Upper lobe of left lung (tissue), 6 donors: ENCODE measurements at regions not wholly inside any gene's neighbourhood (a gene's known extent, or its start where the extent isn't known, plus 50 kb on each side); places are given as distances from the start of the nearest gene placed in this dataset.
"Not testable (repeated sequence)": the region's sequence is repeated elsewhere in the genome, so short reads cannot be mapped to it uniquely, and the experiment has no call there.

Experiments
- ATAC-seq, 2 donors: fragments of 200-7000 bp; cut with Tn5 transposase; one replicate each; pipeline ENCODE4 v1.9.1; 2022; ENCODE audit warnings: mild to moderate bottlenecking in 2 of 2, moderate library complexity in 2 of 2; ENCODE audit not compliant: low FRiP score in 2 of 2
- DNase-seq, 2 donors: peaks; one replicate each; pipeline ENCODE4 v3.0.0-alpha.2; 2019 to 2020
- H3K27ac ChIP-seq, 4 donors: fragments of 200-600 bp; sonication (generic); one replicate each; pipeline ENCODE4 v1.5.1; 2016 to 2019
- H3K27me3 ChIP-seq, 4 donors: fragments of 200-600 bp; sonication (generic); one replicate each; pipeline ENCODE4 v1.5.1; 2017 to 2019
- H3K36me3 ChIP-seq, 4 donors: fragments of 200-600 bp; sonication (generic); one replicate each; pipeline ENCODE4 v1.5.1; 2016 to 2019
- H3K4me1 ChIP-seq, 4 donors: fragments of 200-600 bp; sonication (generic); one replicate each; pipeline ENCODE4 v1.5.1; 2018 to 2019
- H3K4me3 ChIP-seq, 4 donors: fragments of 200-600 bp; sonication (generic); one replicate each; pipeline ENCODE4 v1.5.1; 2017 to 2019; ENCODE audit warnings: mild to moderate bottlenecking in 2 of 4, moderate library complexity in 1 of 4
- H3K9me3 ChIP-seq, 4 donors: fragments of 200-600 bp; sonication (generic); one replicate each; pipeline ENCODE4 v1.5.1; 2018 to 2019
- EP300 ChIP-seq, 4 donors: sonication (generic); formaldehyde crosslinking; IDR thresholded peaks; one replicate each; pipeline ENCODE4 v1.5.1; 2017; ENCODE audit warnings: antibody characterized with exemption in 4 of 4, control low read depth in 2 of 4
- POLR2A ChIP-seq, 4 donors: fragments of 450-650 bp; IDR thresholded peaks; one replicate each; pipeline ENCODE4 v1.5.1; 2016 to 2017; ENCODE audit warnings: antibody characterized with exemption in 4 of 4, mild to moderate bottlenecking in 2 of 4
- POLR2AphosphoS5 ChIP-seq, 2 donors: sonication (generic); formaldehyde crosslinking; IDR thresholded peaks; one replicate each; pipeline ENCODE4 v1.5.1; 2017; ENCODE audit warnings: antibody characterized with exemption in 2 of 2
- WGBS, 2 donors: methylation state at CpG; one replicate each; pipeline ENCODE4 v1.1.5; 2017 to 2018; 5-methylcytosine and 5-hydroxymethylcytosine counted together
- TF ChIP-seq, protein P1 (sequence below), 6 experiments: fragments of 450-650 bp in 4 of 6; fragments of 200-600 bp in 2 of 6; sonication (generic) in 2 of 6; IDR thresholded peaks; one replicate each; pipeline ENCODE4 v1.5.1; 2016 to 2019; ENCODE audit warnings: antibody characterized with exemption in 6 of 6
- donor health status: DM: no; HTN: no; CAD: no; lungs with moderate emphysema.
- donor health status: DM: no; HTN: yes; CAD: no; lungs with severe emphysema.

DNA sequence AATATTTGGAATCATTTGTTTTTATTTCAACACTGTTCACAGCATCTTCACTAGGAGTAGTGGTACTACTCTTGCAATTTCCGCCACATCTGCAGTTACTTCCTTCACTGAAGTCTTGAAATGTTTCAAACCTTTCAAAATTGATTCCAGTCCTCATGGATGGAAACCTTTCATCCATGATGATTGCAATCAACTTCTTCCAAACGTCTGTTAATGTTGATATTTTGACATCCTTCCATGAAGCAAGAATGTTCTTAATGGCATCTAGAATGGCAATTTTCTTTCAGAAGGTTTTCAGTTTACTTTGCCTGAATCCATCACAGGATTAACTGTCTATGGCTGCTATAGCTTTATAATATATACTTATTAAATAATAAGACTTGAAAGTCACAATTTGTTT is 736.8 kb upstream of the CA10 start:
- no peaks in the 10 kb centered on the region for H3K27me3 ChIP-seq
- H3K27ac ChIP-seq: no peak overlapping the region
- H3K4me1 ChIP-seq: no peaks in the 10 kb centered on the region
- TF ChIP-seq EP300 (IDR thresholded peaks at IDR 0.05): no peak
- no peak for TF ChIP-seq POLR2A (IDR thresholded peaks at IDR 0.05)
- TF ChIP-seq, protein P1, sequence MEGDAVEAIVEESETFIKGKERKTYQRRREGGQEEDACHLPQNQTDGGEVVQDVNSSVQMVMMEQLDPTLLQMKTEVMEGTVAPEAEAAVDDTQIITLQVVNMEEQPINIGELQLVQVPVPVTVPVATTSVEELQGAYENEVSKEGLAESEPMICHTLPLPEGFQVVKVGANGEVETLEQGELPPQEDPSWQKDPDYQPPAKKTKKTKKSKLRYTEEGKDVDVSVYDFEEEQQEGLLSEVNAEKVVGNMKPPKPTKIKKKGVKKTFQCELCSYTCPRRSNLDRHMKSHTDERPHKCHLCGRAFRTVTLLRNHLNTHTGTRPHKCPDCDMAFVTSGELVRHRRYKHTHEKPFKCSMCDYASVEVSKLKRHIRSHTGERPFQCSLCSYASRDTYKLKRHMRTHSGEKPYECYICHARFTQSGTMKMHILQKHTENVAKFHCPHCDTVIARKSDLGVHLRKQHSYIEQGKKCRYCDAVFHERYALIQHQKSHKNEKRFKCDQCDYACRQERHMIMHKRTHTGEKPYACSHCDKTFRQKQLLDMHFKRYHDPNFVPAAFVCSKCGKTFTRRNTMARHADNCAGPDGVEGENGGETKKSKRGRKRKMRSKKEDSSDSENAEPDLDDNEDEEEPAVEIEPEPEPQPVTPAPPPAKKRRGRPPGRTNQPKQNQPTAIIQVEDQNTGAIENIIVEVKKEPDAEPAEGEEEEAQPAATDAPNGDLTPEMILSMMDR (IDR thresholded peaks at IDR 0.05): no peak
- no peak for TF ChIP-seq POLR2AphosphoS5 (IDR thresholded peaks at IDR 0.05)
- no peak for ATAC-seq
- 61 to 76% methylated on average over 2 of the region's 2 CpGs for WGBS, 2 donors
- H3K36me3 ChIP-seq: no peaks in the 10 kb centered on the region
- no peaks in the 10 kb centered on the region for H3K9me3 ChIP-seq
- DNase-seq: no peak
- H3K4me3 ChIP-seq: no peak overlapping the region

DNA sequence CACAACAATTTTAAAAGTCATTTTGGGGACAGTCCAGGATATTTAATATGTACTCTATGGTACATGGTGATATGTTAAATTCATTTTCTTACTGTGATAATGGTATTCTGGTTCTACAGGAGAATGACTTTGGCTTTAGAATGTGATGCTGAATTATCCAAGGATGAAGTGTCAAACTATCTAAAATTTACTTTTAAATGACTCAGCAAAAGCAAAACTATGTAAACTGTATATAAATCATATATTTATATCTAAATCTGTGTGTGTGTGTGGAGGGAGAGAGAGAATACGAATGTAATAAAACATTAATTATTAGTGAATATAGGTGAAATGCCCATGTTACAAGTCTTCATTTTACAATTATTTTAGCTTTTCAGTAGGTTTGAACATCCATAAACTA is 733.8 kb upstream of the CA10 start:
- Histone ChIP-seq H3K4me3 (no peak overlapping the region), H3K27me3 (no peaks in the 10 kb centered on the region), H3K4me1 (no peaks in the 10 kb centered on the region), H3K9me3 (no peaks in the 10 kb centered on the region), H3K27ac (no peak overlapping the region), H3K36me3 (no peaks in the 10 kb centered on the region)
- DNase-seq: no peak
- no peak for ATAC-seq
- 74 to 85% methylated on average over 1 of the region's 1 CpG for WGBS, 2 donors
- TF ChIP-seq POLR2A (IDR thresholded peaks at IDR 0.05): no peak
- TF ChIP-seq EP300 (IDR thresholded peaks at IDR 0.05): no peak
- TF ChIP-seq POLR2AphosphoS5 (IDR thresholded peaks at IDR 0.05): no peak

DNA sequence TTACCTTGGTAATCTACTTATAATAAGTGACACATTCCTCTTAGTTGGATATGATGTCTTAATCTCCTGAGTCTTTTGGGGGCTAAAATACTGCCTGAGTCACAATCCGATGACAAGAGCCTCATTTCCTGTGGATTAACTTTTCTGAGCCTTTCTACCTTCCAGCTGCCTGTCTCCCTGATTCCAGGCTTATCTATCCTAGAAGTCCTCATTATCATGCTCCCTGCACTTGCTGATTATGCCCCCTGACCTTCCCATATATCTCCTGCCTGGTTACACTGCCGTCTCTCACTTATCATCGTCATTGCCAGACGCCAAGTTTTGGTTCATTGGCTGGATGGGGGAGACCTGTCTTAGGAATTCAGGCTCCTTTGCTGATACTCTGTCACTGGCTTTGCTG is 727.4 kb upstream of the CA10 start:
- Histone ChIP-seq H3K4me1 (no peaks in the 10 kb centered on the region), H3K4me3 (no peak overlapping the region), H3K9me3 (peaks cover 0 to 5% (median 0%) of the 10 kb centered on the region in 4 donors), H3K36me3 (no peaks in the 10 kb centered on the region), H3K27ac (no peak overlapping the region), H3K27me3 (no peaks in the 10 kb centered on the region)
- WGBS, 2 donors: 55 to 58% methylated on average over 4 of the region's 4 CpGs
- TF ChIP-seq POLR2AphosphoS5 (IDR thresholded peaks at IDR 0.05) (no peak), EP300 (IDR thresholded peaks at IDR 0.05) (no peak), POLR2A (IDR thresholded peaks at IDR 0.05) (no peak)
- TF ChIP-seq, protein P1 (IDR thresholded peaks at IDR 0.05): no peak
- ATAC-seq (no peak), DNase-seq (no peak)

DNA sequence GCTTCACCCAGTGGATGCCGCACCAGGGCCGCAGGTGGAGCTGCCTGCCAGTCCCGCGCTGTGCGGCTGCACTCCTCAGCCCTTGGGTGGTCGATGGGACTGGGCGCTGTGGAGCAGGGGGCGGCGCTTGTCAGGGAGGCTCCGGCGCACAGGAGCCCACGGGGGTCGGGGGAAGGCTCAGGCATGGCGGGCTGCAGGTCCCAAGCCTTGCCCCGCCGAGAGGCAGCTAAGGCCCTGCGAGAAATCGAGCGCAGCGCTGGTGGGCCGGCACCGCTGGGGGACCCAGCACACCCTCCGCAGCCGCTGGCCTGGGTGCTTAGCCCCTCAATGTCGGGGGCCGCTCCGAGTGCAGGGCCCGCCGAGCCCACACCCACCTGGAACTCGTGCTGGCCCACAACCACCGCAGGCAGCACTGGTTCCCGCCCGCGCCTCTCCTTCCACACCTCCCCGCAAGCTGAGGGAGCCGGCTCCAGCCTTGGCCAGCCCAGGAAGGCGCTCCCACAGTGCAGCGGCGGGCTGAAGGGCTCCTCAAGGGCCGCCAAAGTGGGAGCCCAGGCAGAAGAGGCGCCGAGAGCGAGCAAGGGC is 725.5 kb upstream of the CA10 start:
- H3K4me3 ChIP-seq, H3K4me1 ChIP-seq, H3K36me3 ChIP-seq, H3K27ac ChIP-seq, H3K27me3 ChIP-seq, H3K9me3 ChIP-seq, ATAC-seq: not testable (repeated sequence)
- WGBS, 2 donors: 37 to 63% methylated on average over 5 to 27 of the region's 43 CpGs
- peak; percentile 28 to 77 for DNase-seq

DNA sequence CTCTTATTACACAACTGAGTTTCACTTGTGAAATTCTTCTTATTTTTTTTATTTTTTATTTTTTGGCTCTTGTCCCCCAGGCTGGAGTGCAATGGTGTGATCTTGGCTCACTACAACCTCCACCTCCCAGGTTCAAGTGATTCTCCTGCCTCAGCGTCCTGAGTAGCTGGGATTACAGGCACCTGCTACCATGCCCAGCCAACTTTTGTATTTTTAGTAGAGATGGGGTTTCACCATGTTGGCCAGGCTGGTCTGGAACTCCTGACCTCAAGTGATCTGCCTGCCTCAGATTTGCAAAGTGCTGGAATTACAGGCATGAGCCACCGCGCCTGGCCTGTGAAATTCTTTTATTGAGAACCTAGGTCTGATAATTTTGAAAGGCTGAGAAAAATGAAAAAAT is 688.3 kb upstream of the CA10 start:
- H3K36me3 ChIP-seq, H3K9me3 ChIP-seq, H3K4me1 ChIP-seq, H3K4me3 ChIP-seq, DNase-seq, H3K27me3 ChIP-seq, H3K27ac ChIP-seq, ATAC-seq: not testable (repeated sequence)
- 82 to 90% methylated on average over 3 of the region's 3 CpGs for WGBS, 2 donors

DNA sequence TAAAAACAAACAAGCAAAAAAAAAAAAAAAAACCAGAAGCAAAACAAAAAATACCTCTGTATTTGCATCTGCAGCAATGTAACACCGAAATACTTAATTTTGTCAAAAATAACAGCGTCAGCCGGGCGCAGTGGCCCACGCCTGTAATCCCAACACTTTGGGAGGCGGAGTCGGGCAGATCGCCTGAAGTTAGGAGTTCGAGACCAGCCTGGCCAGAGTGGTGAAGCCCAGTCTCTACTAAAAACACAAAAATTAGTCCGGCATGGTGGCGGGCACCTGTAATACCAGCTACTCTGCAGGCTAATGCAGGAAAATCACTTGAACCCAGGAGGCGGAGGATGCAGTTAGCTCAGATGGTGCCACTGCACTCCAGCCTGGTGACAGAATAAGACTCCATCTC is 683.5 kb upstream of the CA10 start:
- H3K27me3 ChIP-seq: no peaks in the 10 kb centered on the region
- ATAC-seq: no peak
- no peaks in the 10 kb centered on the region for H3K4me1 ChIP-seq
- no peak overlapping the region for H3K4me3 ChIP-seq
- TF ChIP-seq EP300 (IDR thresholded peaks at IDR 0.05): no peak
- H3K27ac ChIP-seq: no peak overlapping the region
- H3K9me3 ChIP-seq: no peaks in the 10 kb centered on the region
- DNase-seq: peak in 1 of 2 donors; percentile 34
- H3K36me3 ChIP-seq: no peaks in the 10 kb centered on the region
- 93 to 95% methylated on average over 12 of the region's 12 CpGs for WGBS, 2 donors

DNA sequence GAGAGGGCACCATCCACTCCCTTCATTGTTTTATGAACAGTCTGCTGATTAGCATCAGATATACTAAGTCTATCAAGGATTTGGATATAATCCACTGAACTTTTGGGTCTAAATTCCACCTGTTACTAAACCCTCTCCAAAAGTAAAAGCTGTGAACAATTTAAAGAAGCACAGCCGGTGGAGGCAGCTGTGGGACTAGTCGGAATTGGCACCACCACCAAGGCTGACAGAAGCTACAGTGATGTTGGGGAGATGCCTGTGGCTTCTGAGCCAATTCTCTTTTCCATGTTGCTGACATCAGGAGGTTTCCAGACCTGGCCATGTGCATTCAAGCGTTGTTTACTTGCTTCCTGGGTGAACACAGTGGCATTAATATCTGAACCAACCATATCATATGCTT is 679.0 kb upstream of the CA10 start:
- H3K36me3 ChIP-seq: no peaks in the 10 kb centered on the region
- WGBS, 2 donors: 83 to 88% methylated on average over 3 of the region's 3 CpGs
- no peak for TF ChIP-seq POLR2A (IDR thresholded peaks at IDR 0.05)
- TF ChIP-seq, protein P1 (IDR thresholded peaks at IDR 0.05): no peak
- TF ChIP-seq POLR2AphosphoS5 (IDR thresholded peaks at IDR 0.05): no peak
- TF ChIP-seq EP300 (IDR thresholded peaks at IDR 0.05): no peak
- DNase-seq (no peak), ATAC-seq (no peak)
- H3K9me3 ChIP-seq: no peaks in the 10 kb centered on the region
- H3K27ac ChIP-seq: no peak overlapping the region
- no peaks in the 10 kb centered on the region for H3K27me3 ChIP-seq
- H3K4me1 ChIP-seq: no peaks in the 10 kb centered on the region
- no peak overlapping the region for H3K4me3 ChIP-seq
